Calu3 (cell line): ENCODE measurements at regions not wholly inside any gene's neighbourhood (a gene's known extent, or its start where the extent isn't known, plus 50 kb on each side); places are given as distances from the start of the nearest gene placed in this dataset.

Experiments
- BruUV-seq: library from RNA; stranded (reverse); fragments of 400-500 nt; replicated peaks from 2 replicates; lab custom pipeline; 2021; lab: Mats Ljungman, UMichigan
- CTCF ChIA-PET: fragments of 300-600 bp; sonication (Branson Sonifier 250); formaldehyde crosslinking; loops from one replicate; lab custom pipeline; 2022; ENCODE audit warnings: antibody characterized with exemption; lab: Charles Lee
- DNase-seq: peaks from one replicate; pipeline ENCODE4 v3.0.0; 2022
- H3K27ac Mint-ChIP-seq: one replicate; pipeline ENCODE4 v1.8.0; 2022; ENCODE audit warnings: mixed read lengths; ENCODE audit not compliant: unreplicated experiment
- H3K27me3 Mint-ChIP-seq: one replicate; pipeline ENCODE4 v1.8.0; 2022; ENCODE audit warnings: mixed read lengths; ENCODE audit not compliant: unreplicated experiment
- H3K36me3 Mint-ChIP-seq: one replicate; pipeline ENCODE4 v1.8.0; 2022; ENCODE audit warnings: mild to moderate bottlenecking, moderate library complexity, mixed read lengths; ENCODE audit not compliant: insufficient read depth, unreplicated experiment
- H3K4me1 Mint-ChIP-seq: one replicate; pipeline ENCODE4 v1.8.0; 2022; ENCODE audit warnings: mild to moderate bottlenecking, low read depth, mixed read lengths; ENCODE audit not compliant: unreplicated experiment
- H3K4me3 Mint-ChIP-seq: one replicate; pipeline ENCODE4 v1.8.0; 2022; ENCODE audit warnings: mild to moderate bottlenecking, low read depth, moderate library complexity, mixed read lengths; ENCODE audit not compliant: unreplicated experiment
- H3K9me3 Mint-ChIP-seq: one replicate; pipeline ENCODE4 v1.8.0; 2022; ENCODE audit warnings: low read depth, mixed read lengths; ENCODE audit not compliant: unreplicated experiment
- intact Hi-C: fragments of 100-400 bp; cut with micrococcal nuclease; formaldehyde crosslinking; loops from one replicate; pipeline ENCODE4 v1.10.0; 2022; ENCODE audit not compliant: unreplicated experiment
- TF ChIP-seq, protein P1 (sequence below): fragments of 200-600 bp; IDR thresholded peaks from one replicate; pipeline ENCODE4 v1.8.0; 2022; ENCODE audit warnings: antibody characterized with exemption; ENCODE audit not compliant: unreplicated experiment

DNA sequence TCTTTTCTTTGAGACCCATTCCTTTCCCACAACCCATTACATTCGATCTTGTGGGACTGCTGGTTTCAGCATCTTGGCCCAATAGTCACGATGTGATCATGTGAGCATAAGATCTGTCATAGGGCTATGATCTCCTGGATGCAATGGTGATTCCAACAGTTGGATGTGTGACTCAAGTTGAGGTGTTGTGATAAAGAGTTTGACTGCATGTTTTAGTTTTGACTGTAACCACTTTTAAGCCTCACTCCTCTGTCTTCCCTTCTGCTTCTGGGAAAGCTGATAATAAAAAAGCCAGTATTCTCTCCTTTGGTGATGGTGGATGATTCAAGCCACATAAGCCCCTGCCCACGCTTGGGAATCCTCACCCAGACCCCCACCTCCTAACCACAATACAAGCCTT is 117.0 kb upstream of the ASCC3 start:
- Mint-ChIP-seq H3K36me3 (no peaks in the 10 kb centered on the region), H3K4me3 (no peak overlapping the region), H3K27ac (no peak overlapping the region), H3K4me1 (peaks cover 9% of the 10 kb centered on the region), H3K9me3 (no peaks in the 10 kb centered on the region), H3K27me3 (no peaks in the 10 kb centered on the region)
- CTCF ChIA-PET: no interaction called here
- intact Hi-C loops: no loop called here
- TF ChIP-seq, protein P1, sequence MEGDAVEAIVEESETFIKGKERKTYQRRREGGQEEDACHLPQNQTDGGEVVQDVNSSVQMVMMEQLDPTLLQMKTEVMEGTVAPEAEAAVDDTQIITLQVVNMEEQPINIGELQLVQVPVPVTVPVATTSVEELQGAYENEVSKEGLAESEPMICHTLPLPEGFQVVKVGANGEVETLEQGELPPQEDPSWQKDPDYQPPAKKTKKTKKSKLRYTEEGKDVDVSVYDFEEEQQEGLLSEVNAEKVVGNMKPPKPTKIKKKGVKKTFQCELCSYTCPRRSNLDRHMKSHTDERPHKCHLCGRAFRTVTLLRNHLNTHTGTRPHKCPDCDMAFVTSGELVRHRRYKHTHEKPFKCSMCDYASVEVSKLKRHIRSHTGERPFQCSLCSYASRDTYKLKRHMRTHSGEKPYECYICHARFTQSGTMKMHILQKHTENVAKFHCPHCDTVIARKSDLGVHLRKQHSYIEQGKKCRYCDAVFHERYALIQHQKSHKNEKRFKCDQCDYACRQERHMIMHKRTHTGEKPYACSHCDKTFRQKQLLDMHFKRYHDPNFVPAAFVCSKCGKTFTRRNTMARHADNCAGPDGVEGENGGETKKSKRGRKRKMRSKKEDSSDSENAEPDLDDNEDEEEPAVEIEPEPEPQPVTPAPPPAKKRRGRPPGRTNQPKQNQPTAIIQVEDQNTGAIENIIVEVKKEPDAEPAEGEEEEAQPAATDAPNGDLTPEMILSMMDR: no peak
- BruUV-seq: no TSS peak
- DNase-seq: no peak

DNA sequence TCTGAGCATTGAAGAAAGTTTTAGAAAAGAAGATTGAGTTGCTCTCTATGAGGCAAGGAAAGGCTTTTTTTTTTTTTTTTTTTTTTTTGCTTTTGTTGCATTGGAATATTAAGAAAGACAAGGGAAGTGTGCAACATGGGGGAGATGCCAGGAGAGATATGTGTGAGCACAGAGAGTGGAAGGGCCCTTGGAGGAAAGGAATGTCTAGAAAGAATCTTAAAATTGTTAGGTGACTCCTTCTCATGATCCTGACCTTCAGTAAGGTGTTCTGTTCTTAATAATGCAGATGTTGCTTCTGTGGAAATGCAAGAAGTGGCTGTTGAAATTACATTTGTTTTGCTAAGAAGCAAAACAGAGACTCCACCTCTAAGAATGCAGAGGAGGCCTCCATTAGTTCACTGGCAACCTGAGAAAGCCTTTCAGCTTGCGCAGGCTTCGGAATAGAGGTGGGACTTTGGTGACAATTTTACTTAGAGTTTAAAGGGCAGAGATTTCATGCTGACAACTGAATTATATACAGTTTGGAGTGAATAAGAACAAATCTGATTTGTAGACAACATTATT is 118.0 kb upstream of the ASCC3 start:
- peaks cover 9% of the 10 kb centered on the region for H3K4me1 Mint-ChIP-seq
- H3K36me3 Mint-ChIP-seq: no peaks in the 10 kb centered on the region
- H3K4me3 Mint-ChIP-seq: no peak overlapping the region
- CTCF ChIA-PET: interaction anchor here (0.7 kb wide), 1 partner anchor 40 kb away, joined by 7 read pairs; no protein-coding TSS in a partner anchor
- no peaks in the 10 kb centered on the region for H3K27me3 Mint-ChIP-seq
- H3K9me3 Mint-ChIP-seq: no peaks in the 10 kb centered on the region
- intact Hi-C loops: no loop called here
- TF ChIP-seq, protein P1: no peak
- DNase-seq: no peak
- no peak overlapping the region for H3K27ac Mint-ChIP-seq
- no TSS peak for BruUV-seq

DNA sequence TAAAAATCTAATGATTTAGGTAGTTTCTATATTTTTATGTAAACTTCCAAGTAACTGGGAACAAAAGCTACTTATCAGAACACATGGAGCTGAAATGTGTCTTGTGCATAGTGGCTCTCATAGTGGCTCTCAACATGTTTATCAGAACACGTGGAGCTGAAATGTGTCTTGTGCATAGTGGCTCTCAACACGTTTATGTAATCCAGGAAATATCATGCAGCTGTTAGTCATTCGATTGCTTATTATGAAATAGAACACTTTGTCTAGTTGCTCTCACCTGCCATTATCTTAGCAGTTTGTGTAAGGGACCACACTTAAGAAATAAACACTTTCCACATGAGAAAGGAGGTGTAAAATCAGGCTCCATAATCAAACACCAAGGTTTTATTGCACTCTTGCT is 119.2 kb upstream of the ASCC3 start:
- no peak overlapping the region for H3K27ac Mint-ChIP-seq
- peaks cover 9% of the 10 kb centered on the region for H3K4me1 Mint-ChIP-seq
- H3K27me3 Mint-ChIP-seq: no peaks in the 10 kb centered on the region
- no peaks in the 10 kb centered on the region for H3K9me3 Mint-ChIP-seq
- TF ChIP-seq, protein P1: no peak
- no peak overlapping the region for H3K4me3 Mint-ChIP-seq
- no TSS peak for BruUV-seq
- CTCF ChIA-PET: no interaction called here
- no peak for DNase-seq
- intact Hi-C loops: no loop called here
- no peaks in the 10 kb centered on the region for H3K36me3 Mint-ChIP-seq

DNA sequence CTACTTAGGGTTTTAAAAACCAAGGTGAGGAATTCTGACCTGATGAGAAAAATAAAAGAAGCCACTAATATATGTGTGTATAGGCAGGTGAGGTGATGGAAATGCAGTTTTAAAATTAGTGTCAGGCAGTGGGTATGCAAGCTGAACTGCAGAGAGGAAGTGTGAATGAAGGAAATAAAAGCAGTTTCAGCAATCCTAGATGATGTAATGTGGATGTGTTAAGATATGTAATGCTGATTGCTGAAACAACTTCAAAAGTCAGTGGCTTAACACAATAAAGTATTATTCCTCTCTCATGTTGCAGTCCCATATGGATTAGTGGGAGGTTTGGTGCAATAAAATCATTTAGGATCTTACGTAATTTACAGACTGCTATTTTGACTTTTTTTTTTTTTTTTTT is 119.9 kb upstream of the ASCC3 start:
- no peak overlapping the region for H3K4me3 Mint-ChIP-seq
- H3K4me1 Mint-ChIP-seq: peaks cover 9% of the 10 kb centered on the region
- intact Hi-C loops: no loop called here
- CTCF ChIA-PET: no interaction called here
- BruUV-seq: no TSS peak
- H3K9me3 Mint-ChIP-seq: no peaks in the 10 kb centered on the region
- TF ChIP-seq, protein P1: no peak
- no peak for DNase-seq
- H3K27ac Mint-ChIP-seq: no peak overlapping the region
- H3K27me3 Mint-ChIP-seq: no peaks in the 10 kb centered on the region
- H3K36me3 Mint-ChIP-seq: no peaks in the 10 kb centered on the region
